OCI-LY7 (cell line): ENCODE measurements at regions not wholly inside any gene's neighbourhood (a gene's known extent, or its start where the extent isn't known, plus 50 kb on each side); places are given as distances from the start of the nearest gene placed in this dataset.

Experiments used
- BruUV-seq: library from RNA; stranded (reverse); fragments of 400-500 nt; replicated peaks from 2 replicates; lab custom pipeline; 2021; lab: Mats Ljungman, UMichigan
- CTCF ChIA-PET: fragments of 300-600 bp; sonication (Branson Sonifier 250); formaldehyde crosslinking; loops from one replicate; lab custom pipeline; 2022; ENCODE audit warnings: antibody characterized with exemption; ENCODE audit not compliant: unreplicated experiment; lab: Charles Lee
- POLR2A ChIA-PET: fragments of 300-600 bp; sonication (Branson Sonifier 250); formaldehyde crosslinking; loops from one replicate; lab custom pipeline; 2022; ENCODE audit warnings: antibody characterized with exemption; lab: Charles Lee
- DNase-seq: peaks from one replicate; pipeline ENCODE4 v3.0.0-alpha.2; 2015; ENCODE audit warnings: low spot score
- H2AFZ ChIP-seq: fragments of 200-600 bp; sonication (generic), shearing (Covaris generic); 2 replicates; pipeline ENCODE4 v1.6.1; 2014; ENCODE audit warnings: mild to moderate bottlenecking, antibody characterized with exemption, low read length, moderate library complexity
- H3K27ac ChIP-seq: fragments of 200-600 bp; sonication (generic); 2 replicates; pipeline ENCODE4 v1.5.1; 2014; ENCODE audit warnings: mixed run types, low read depth, mild to moderate bottlenecking, moderate library complexity, low read length, inconsistent platforms; ENCODE audit not compliant: poor library complexity, severe bottlenecking
- H3K36me3 ChIP-seq: fragments of 200-600 bp; sonication (generic); 2 replicates; pipeline ENCODE4 v1.6.1; 2014; ENCODE audit warnings: mild to moderate bottlenecking, antibody characterized with exemption, low read length, moderate library complexity, mixed read lengths; ENCODE audit not compliant: insufficient read depth
- H3K4me1 ChIP-seq: fragments of 200-600 bp; sonication (generic); 2 replicates; pipeline ENCODE4 v1.5.1; 2014; ENCODE audit warnings: mild to moderate bottlenecking, low read length; ENCODE audit not compliant: insufficient read depth, poor library complexity, severe bottlenecking
- H3K4me2 ChIP-seq: fragments of 200-600 bp; sonication (generic); 2 replicates; pipeline ENCODE4 v1.6.1; 2014; ENCODE audit warnings: mild to moderate bottlenecking, low read length
- H3K4me3 ChIP-seq: fragments of 200-600 bp; sonication (generic); 2 replicates; pipeline ENCODE4 v1.5.1; 2014; ENCODE audit warnings: mild to moderate bottlenecking, low read depth, low read length; ENCODE audit not compliant: poor library complexity, severe bottlenecking
- H3K79me2 ChIP-seq: fragments of 200-600 bp; sonication (generic); 2 replicates; pipeline ENCODE4 v1.6.1; 2016; ENCODE audit warnings: low read depth, mild to moderate bottlenecking, low read length, moderate library complexity, mixed read lengths; ENCODE audit not compliant: insufficient read depth
- H3K9me2 ChIP-seq: fragments of 200-600 bp; sonication (generic); 2 replicates; pipeline ENCODE4 v1.6.1; 2016; ENCODE audit warnings: mild to moderate bottlenecking, low read length, mixed read lengths; ENCODE audit not compliant: insufficient read depth
- H3K9me3 ChIP-seq: fragments of 200-600 bp; sonication (generic); 2 replicates; pipeline ENCODE4 v1.6.1; 2014; ENCODE audit warnings: mild to moderate bottlenecking, mixed run types, low read length, mixed read lengths
- H4K20me1 ChIP-seq: fragments of 200-600 bp; sonication (generic); 2 replicates; pipeline ENCODE4 v1.6.1; 2014; ENCODE audit warnings: mild to moderate bottlenecking, antibody characterized with exemption, low read length, moderate library complexity, mixed read lengths; ENCODE audit not compliant: insufficient read depth
- EZH2phosphoT487 ChIP-seq: fragments of 200-600 bp; sonication (generic); IDR thresholded peaks from 2 replicates; pipeline ENCODE4 v1.6.1; 2018; ENCODE audit warnings: low read depth, borderline replicate concordance, mild to moderate bottlenecking, mixed run types, antibody characterized with exemption, low read length, moderate library complexity, mixed read lengths
- intact Hi-C: fragments of 100-400 bp; cut with micrococcal nuclease; formaldehyde crosslinking; loops from one replicate; pipeline ENCODE4 v1.10.0; 2022; ENCODE audit not compliant: unreplicated experiment
- TF ChIP-seq, protein P1 (sequence below): fragments of 200-600 bp; sonication (generic); conservative IDR thresholded peaks from 2 replicates; pipeline ENCODE4 v1.5.1; 2014; ENCODE audit warnings: mild to moderate bottlenecking, antibody characterized with exemption, low read length, moderate library complexity, mixed read lengths

DNA sequence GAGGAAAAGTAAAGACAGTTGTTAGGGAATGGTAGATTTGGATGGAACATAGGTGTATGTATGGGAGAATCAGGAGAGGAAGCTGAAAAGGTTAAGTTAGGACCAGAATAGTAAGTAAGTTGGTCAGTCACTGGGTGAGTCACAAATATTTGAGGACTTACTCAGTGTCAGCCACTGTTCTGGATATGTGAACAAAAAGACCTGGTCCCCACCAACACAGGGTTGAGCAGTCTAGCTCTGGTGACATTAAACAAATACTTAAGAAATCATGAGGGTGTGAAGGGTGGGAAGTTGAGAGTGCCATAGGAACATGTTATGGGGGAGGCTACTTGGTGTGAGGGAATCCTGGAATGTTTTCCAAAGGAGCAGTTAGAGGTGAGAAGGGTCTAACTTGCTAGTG, 246.9 kb downstream of the PTEN start:
- 0 out of 2 replicates have a peak overlapping the region, but pooled peaks have one; percentile 0 for H3K4me2 ChIP-seq
- no peak overlapping the region for H3K4me3 ChIP-seq
- peaks cover 14% of the 10 kb centered on the region for H3K9me3 ChIP-seq
- DNase-seq = no peak
- peak overlapping the region; percentile 43 for H3K27ac ChIP-seq
- H3K4me1 ChIP-seq = peaks cover 96% of the 10 kb centered on the region
- ChIA-PET CTCF (no interaction called here), POLR2A (interaction anchor here (0.6 to 5.2 kb wide), 9 partner anchors 10 to 282 kb away, joined by 3 to 27 read pairs (median 4); no protein-coding TSS in a partner anchor)
- BruUV-seq = no TSS peak
- intact Hi-C loops = loop anchor here (5.0 to 10.0 kb wide), 3 partner anchors 133 to 774 kb away; partner anchors contain the start of genes ATAD1 and STAMBPL1
- H3K79me2 ChIP-seq = no peaks in the 10 kb centered on the region
- peak overlapping the region; percentile 68; the same call in 1 of the 2 replicates for H2AFZ ChIP-seq
- TF ChIP-seq EZH2phosphoT487 = no peak
- TF ChIP-seq, protein P1, sequence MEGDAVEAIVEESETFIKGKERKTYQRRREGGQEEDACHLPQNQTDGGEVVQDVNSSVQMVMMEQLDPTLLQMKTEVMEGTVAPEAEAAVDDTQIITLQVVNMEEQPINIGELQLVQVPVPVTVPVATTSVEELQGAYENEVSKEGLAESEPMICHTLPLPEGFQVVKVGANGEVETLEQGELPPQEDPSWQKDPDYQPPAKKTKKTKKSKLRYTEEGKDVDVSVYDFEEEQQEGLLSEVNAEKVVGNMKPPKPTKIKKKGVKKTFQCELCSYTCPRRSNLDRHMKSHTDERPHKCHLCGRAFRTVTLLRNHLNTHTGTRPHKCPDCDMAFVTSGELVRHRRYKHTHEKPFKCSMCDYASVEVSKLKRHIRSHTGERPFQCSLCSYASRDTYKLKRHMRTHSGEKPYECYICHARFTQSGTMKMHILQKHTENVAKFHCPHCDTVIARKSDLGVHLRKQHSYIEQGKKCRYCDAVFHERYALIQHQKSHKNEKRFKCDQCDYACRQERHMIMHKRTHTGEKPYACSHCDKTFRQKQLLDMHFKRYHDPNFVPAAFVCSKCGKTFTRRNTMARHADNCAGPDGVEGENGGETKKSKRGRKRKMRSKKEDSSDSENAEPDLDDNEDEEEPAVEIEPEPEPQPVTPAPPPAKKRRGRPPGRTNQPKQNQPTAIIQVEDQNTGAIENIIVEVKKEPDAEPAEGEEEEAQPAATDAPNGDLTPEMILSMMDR = no peak
- H4K20me1 ChIP-seq = no peaks in the 10 kb centered on the region
- H3K36me3 ChIP-seq = peaks cover 13% of the 10 kb centered on the region
- H3K9me2 ChIP-seq = no peaks in the 10 kb centered on the region

DNA sequence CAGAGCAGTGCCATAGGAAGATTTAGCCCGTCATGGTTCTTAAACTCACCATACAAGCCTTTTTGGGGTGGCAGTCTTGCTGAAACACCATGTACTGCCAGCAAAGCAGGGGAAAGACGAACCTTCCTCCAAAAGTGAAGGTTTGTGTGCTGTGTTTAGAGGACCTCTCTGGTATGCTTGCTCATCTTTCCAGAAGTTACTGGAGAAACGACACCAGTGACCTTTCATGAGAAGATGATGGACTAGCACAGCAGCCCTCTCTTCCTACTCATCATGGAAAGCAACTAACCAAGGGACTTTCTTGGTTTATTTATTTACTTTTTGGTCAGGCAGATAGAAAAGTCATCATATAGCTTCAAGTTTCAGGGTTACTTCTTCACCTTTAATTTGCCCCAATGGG, 247.4 kb downstream of the PTEN start:
- H4K20me1 ChIP-seq = no peaks in the 10 kb centered on the region
- H2AFZ ChIP-seq = peak overlapping the region; percentile 68
- ChIA-PET POLR2A (interaction anchor here (0.6 to 5.2 kb wide), 9 partner anchors 10 to 282 kb away, joined by 3 to 27 read pairs (median 4); no protein-coding TSS in a partner anchor), CTCF (no interaction called here)
- DNase-seq = peak; percentile 23
- TF ChIP-seq EZH2phosphoT487 = no peak
- TF ChIP-seq, protein P1 = no peak
- no peaks in the 10 kb centered on the region for H3K9me2 ChIP-seq
- intact Hi-C loops = loop anchor here (5.0 to 10.0 kb wide), 3 partner anchors 134 to 774 kb away; partner anchors contain the start of genes ATAD1 and STAMBPL1
- H3K4me3 ChIP-seq = no peak overlapping the region
- peak overlapping the region; percentile 43 for H3K27ac ChIP-seq
- H3K4me1 ChIP-seq = peaks cover 96% of the 10 kb centered on the region
- H3K36me3 ChIP-seq = peaks cover 13% of the 10 kb centered on the region
- BruUV-seq = no TSS peak
- no peaks in the 10 kb centered on the region for H3K79me2 ChIP-seq
- peaks cover 14% of the 10 kb centered on the region for H3K9me3 ChIP-seq
- H3K4me2 ChIP-seq = 0 out of 2 replicates have a peak overlapping the region, but pooled peaks have one; percentile 0

DNA sequence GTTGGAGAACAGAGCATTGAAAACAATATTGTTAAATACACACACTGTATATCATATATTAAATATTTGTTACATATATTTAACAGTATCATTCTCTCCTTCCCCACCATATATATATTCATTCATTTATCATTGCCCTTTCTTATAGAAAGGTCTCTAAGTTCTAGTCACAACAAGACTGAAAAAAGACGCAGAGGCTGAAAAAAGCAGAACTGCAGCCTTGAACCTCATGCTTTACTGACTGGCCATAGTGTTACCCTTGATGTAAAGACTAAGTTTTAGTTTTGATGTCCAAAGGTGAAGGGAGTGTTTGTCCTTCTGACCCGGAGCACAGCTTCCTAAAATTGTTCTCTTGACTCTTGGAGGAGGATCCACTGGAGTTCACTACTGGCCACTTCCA, 247.9 kb downstream of the PTEN start:
- BruUV-seq = no TSS peak
- CTCF ChIA-PET = no interaction called here
- Histone ChIP-seq H3K79me2 (no peaks in the 10 kb centered on the region), H3K27ac (peak overlapping the region; percentile 43), H3K4me2 (0 out of 2 replicates have a peak overlapping the region, but pooled peaks have one; percentile 0), H2AFZ (peak overlapping the region; percentile 68), H3K9me3 (peaks cover 14% of the 10 kb centered on the region), H3K4me1 (peaks cover 96% of the 10 kb centered on the region), H4K20me1 (no peaks in the 10 kb centered on the region), H3K36me3 (peaks cover 13% of the 10 kb centered on the region), H3K4me3 (no peak overlapping the region), H3K9me2 (no peaks in the 10 kb centered on the region)
- POLR2A ChIA-PET = interaction anchor here (0.7 to 5.2 kb wide), 5 partner anchors 9 to 276 kb away, joined by 3 to 27 read pairs (median 4); no protein-coding TSS in a partner anchor
- DNase-seq = peak; percentile 38
- TF ChIP-seq, protein P1 = no peak
- no peak for TF ChIP-seq EZH2phosphoT487
- intact Hi-C loops = loop anchor here (5.0 to 10.0 kb wide), 3 partner anchors 134 to 774 kb away; partner anchors contain the start of genes ATAD1 and STAMBPL1
